GM23338 (cell line): ENCODE measurements at regions not wholly inside any gene's neighbourhood (a gene's known extent, or its start where the extent isn't known, plus 50 kb on each side); places are given as distances from the start of the nearest gene placed in this dataset.

ENCODE experiments used
- CREB1 ChIP-seq: fragments of 250-450 bp; sonication (Bioruptor Pico); IDR thresholded peaks from 2 replicates; pipeline ENCODE4 v1.5.0; 2020; ENCODE audit warnings: low read depth, mild to moderate bottlenecking, moderate library complexity
- EZH2 ChIP-seq: fragments of 200-600 bp; sonication (generic); IDR thresholded peaks from one replicate; pipeline ENCODE4 v1.8.0; 2017; ENCODE audit warnings: antibody characterized with exemption, mild to moderate bottlenecking, low read depth; ENCODE audit not compliant: unreplicated experiment
- EZH2phosphoT487 ChIP-seq: fragments of 200-600 bp; sonication (generic); IDR thresholded peaks from one replicate; pipeline ENCODE4 v1.8.1; 2018; ENCODE audit warnings: antibody characterized with exemption; ENCODE audit not compliant: unreplicated experiment
- JUNB ChIP-seq: IDR thresholded peaks from one replicate; pipeline ENCODE4 v1.6.1; 2016; ENCODE audit warnings: antibody characterized with exemption; ENCODE audit not compliant: unreplicated experiment
- NANOG ChIP-seq: IDR thresholded peaks from 2 replicates; pipeline ENCODE4 v1.6.1; 2016; ENCODE audit warnings: antibody characterized with exemption, borderline replicate concordance
- POLR2AphosphoS5 ChIP-seq: IDR thresholded peaks from 2 replicates; pipeline ENCODE4 v1.6.1; 2016; ENCODE audit warnings: antibody characterized with exemption, low read depth
- STAT1 ChIP-seq: IDR thresholded peaks from one replicate; pipeline ENCODE4 v1.6.1; 2016; ENCODE audit warnings: antibody characterized with exemption; ENCODE audit not compliant: unreplicated experiment
- ZNF114 ChIP-seq: fragments of 250-450 bp; sonication (Bioruptor Pico); IDR thresholded peaks from 2 replicates; pipeline ENCODE4 v1.5.0; 2020; ENCODE audit warnings: mild to moderate bottlenecking, moderate library complexity
- ZNF331 ChIP-seq: fragments of 250-450 bp; sonication (Bioruptor Pico); IDR thresholded peaks from 2 replicates; pipeline ENCODE4 v1.5.0; 2020; ENCODE audit warnings: low read depth, mild to moderate bottlenecking, moderate library complexity
- TF ChIP-seq, protein P1 (sequence below), 2 experiments: fragments of 200-600 bp in 1 of 2; sonication (generic) in 1 of 2; conservative IDR thresholded peaks; 2 replicates each; pipeline versions ENCODE4 v1.5.1 to v1.6.1; 2016 to 2017; ENCODE audit warnings: antibody characterized with exemption in 2 of 2, low read depth in 2 of 2, mild to moderate bottlenecking in 2 of 2, moderate library complexity in 1 of 2
- TF ChIP-seq, protein P2 (sequence below): IDR thresholded peaks from one replicate; pipeline ENCODE4 v1.6.1; 2018; ENCODE audit warnings: antibody characterized with exemption; ENCODE audit not compliant: unreplicated experiment

DNA sequence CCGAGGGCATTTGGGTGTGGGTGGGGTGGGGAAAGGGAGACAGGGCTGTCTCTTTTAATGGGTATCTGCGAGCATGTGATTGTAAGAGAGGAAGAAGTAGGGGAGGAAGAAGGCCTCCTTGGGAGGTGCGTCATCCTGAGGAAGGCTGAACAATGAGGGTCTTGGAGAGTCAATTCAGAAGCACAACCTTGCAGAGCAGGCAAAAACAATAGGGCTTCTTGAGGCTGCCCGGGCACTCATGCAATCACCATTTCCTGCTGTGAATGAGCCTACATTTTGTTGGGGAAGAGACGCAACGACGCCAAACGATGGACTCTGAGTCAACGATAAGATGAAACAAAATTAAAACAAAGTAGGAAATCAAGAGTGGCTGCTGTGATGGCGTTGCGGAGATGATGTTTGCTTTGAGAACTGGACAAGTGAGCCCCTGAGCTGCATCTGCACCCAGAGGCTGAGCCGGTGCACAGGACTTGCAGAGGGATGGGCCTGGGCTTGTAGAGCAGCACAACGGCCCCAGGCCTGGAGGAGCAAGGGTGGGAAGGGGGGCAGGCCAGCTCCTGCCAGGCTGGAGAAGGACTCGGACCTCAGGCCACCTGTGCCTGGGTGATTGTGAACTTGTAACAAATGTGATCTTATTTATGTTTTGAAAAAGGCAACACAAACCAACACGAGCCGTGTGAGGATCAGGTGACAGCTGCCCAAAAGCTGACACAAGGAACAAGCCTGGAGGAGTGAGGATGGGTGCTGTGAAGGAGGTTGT lies 92.3 kb upstream of the B3GAT1 start:
- TF ChIP-seq, protein P1, sequence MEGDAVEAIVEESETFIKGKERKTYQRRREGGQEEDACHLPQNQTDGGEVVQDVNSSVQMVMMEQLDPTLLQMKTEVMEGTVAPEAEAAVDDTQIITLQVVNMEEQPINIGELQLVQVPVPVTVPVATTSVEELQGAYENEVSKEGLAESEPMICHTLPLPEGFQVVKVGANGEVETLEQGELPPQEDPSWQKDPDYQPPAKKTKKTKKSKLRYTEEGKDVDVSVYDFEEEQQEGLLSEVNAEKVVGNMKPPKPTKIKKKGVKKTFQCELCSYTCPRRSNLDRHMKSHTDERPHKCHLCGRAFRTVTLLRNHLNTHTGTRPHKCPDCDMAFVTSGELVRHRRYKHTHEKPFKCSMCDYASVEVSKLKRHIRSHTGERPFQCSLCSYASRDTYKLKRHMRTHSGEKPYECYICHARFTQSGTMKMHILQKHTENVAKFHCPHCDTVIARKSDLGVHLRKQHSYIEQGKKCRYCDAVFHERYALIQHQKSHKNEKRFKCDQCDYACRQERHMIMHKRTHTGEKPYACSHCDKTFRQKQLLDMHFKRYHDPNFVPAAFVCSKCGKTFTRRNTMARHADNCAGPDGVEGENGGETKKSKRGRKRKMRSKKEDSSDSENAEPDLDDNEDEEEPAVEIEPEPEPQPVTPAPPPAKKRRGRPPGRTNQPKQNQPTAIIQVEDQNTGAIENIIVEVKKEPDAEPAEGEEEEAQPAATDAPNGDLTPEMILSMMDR (conservative IDR thresholded peaks at IDR 0.05; ENCODE audit: low read depth in 2 of 2), result no peak
- TF ChIP-seq EZH2 (no peak), POLR2AphosphoS5 (no peak), ZNF114 (CRISPR knock-in tag) (no peak), STAT1 (no peak), EZH2phosphoT487 (no peak), ZNF331 (CRISPR knock-in tag) (no peak), CREB1 (CRISPR knock-in tag) (no peak), JUNB (no peak), NANOG (no peak)
- TF ChIP-seq, protein P2, sequence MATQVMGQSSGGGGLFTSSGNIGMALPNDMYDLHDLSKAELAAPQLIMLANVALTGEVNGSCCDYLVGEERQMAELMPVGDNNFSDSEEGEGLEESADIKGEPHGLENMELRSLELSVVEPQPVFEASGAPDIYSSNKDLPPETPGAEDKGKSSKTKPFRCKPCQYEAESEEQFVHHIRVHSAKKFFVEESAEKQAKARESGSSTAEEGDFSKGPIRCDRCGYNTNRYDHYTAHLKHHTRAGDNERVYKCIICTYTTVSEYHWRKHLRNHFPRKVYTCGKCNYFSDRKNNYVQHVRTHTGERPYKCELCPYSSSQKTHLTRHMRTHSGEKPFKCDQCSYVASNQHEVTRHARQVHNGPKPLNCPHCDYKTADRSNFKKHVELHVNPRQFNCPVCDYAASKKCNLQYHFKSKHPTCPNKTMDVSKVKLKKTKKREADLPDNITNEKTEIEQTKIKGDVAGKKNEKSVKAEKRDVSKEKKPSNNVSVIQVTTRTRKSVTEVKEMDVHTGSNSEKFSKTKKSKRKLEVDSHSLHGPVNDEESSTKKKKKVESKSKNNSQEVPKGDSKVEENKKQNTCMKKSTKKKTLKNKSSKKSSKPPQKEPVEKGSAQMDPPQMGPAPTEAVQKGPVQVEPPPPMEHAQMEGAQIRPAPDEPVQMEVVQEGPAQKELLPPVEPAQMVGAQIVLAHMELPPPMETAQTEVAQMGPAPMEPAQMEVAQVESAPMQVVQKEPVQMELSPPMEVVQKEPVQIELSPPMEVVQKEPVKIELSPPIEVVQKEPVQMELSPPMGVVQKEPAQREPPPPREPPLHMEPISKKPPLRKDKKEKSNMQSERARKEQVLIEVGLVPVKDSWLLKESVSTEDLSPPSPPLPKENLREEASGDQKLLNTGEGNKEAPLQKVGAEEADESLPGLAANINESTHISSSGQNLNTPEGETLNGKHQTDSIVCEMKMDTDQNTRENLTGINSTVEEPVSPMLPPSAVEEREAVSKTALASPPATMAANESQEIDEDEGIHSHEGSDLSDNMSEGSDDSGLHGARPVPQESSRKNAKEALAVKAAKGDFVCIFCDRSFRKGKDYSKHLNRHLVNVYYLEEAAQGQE, result no peak
